ENCODE measurements at regions not wholly inside any gene's neighbourhood (a gene's known extent, or its start where the extent isn't known, plus 50 kb on each side); places are given as distances from the start of the nearest gene placed in this dataset.

- TF ChIP-seq, protein P1, sequence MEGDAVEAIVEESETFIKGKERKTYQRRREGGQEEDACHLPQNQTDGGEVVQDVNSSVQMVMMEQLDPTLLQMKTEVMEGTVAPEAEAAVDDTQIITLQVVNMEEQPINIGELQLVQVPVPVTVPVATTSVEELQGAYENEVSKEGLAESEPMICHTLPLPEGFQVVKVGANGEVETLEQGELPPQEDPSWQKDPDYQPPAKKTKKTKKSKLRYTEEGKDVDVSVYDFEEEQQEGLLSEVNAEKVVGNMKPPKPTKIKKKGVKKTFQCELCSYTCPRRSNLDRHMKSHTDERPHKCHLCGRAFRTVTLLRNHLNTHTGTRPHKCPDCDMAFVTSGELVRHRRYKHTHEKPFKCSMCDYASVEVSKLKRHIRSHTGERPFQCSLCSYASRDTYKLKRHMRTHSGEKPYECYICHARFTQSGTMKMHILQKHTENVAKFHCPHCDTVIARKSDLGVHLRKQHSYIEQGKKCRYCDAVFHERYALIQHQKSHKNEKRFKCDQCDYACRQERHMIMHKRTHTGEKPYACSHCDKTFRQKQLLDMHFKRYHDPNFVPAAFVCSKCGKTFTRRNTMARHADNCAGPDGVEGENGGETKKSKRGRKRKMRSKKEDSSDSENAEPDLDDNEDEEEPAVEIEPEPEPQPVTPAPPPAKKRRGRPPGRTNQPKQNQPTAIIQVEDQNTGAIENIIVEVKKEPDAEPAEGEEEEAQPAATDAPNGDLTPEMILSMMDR (conservative IDR thresholded peaks at IDR 0.05; ENCODE audit: low read depth, low read length), result no peak
- no peak for TF ChIP-seq EZH2 (IDR thresholded peaks at IDR 0.05; ENCODE audit: borderline replicate concordance, low read depth, low read length, poor library complexity, severe bottlenecking)
These were observed 507.7 kb downstream of the MN1 start for GRCh38 chr22:27293721-27294445.

All from A673 (cell line).